Jurkat, Clone E6-1 (cell line): ENCODE measurements at regions not wholly inside any gene's neighbourhood (a gene's known extent, or its start where the extent isn't known, plus 50 kb on each side); places are given as distances from the start of the nearest gene placed in this dataset.
"Not testable (repeated sequence)": the region's sequence is repeated elsewhere in the genome, so short reads cannot be mapped to it uniquely, and the experiment has no call there.

ENCODE experiments used
- DNase-seq: peaks from one replicate; pipeline ENCODE4 v3.0.0-alpha.2; 2011; ENCODE audit warnings: low read depth, low spot score
- H3K4me3 ChIP-seq: 2 replicates; pipeline ENCODE4 v1.5.1; 2011; ENCODE audit warnings: mild to moderate bottlenecking, low read length, control low read depth, moderate library complexity

DNA sequence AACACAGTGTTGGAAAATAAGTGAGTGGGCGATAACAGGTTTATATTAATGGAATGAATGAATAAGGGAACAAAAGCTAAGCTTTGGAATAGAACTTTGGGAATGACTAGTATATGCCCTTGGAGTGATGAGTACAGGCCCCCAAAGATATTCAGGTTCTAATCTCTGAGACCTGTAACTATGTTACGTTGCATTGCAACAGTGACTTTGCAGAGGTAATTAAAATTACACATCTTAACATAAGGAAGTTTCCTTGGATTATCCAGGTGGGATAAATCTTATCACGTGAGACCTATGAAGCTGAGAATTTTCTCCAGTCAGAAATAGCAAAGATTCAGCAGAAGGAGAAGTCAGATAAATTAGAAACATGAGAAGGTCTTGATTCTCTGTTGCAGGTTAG is 661.5 kb upstream of the LINC00305 start:
- DNase-seq = no peak
- no peak overlapping the region for H3K4me3 ChIP-seq

DNA sequence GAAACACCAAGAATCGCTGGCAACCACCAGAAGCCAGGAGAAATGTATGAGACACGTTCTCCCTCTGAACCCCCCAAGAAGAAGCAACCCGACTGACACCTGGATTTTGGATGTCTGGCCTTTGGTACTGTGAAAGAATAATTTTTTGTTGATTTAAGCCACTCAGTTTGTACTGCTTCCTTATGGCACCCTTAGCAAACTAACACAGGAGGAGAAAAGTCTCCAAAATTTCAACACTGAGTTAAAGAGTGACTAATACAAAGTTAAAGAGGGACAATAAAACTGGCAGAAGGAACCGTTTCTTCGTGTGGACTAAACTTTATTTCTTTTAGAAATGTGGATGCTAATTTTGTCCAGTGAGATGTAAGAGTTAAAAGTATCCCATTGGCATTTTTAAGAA is 660.9 kb upstream of the LINC00305 start:
- no peak for DNase-seq
- H3K4me3 ChIP-seq = no peak overlapping the region

GRCh38 chr18:64807560-64807959 is 658.7 kb upstream of the LINC00305 start:
- no peak for DNase-seq
- no peak overlapping the region for H3K4me3 ChIP-seq

DNA sequence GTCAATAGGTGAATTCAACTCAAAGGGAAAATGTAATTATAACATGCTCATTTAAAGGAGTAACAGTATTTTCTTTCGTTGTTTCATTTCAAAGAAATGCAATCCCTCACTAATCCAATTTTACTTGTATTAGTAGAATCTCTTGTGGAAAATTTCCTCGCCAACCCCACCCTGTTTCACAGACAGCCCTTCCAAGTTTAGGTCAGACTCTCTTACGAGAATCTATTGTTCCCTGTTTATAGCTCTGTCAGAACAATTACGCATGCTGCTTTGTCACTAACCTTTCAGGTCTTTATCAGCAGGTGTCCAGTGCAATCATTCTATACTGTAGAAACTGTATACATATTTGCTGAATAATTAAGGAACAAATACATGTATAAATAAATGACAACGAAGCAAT is 657.8 kb upstream of the LINC00305 start:
- no peak overlapping the region for H3K4me3 ChIP-seq
- DNase-seq = no peak

DNA sequence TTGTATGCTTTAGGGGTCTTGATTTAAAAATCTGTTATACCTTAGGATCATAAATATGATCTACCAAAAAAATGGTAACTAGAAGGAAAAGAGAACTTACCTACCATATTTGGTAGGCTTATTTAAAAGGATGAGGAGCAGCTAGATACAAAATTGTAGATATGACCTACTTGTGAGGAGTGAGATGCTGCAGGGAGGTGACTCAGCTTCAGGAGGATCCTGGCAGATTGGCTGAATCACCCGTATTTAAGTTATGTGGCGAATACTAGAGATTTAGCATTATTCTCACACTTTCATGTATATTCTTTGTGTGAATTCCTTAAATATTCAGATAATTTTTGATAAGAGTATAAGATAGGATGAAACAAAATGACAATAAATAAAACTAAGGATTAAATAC is 657.3 kb upstream of the LINC00305 start:
- no peak overlapping the region for H3K4me3 ChIP-seq
- no peak for DNase-seq

DNA sequence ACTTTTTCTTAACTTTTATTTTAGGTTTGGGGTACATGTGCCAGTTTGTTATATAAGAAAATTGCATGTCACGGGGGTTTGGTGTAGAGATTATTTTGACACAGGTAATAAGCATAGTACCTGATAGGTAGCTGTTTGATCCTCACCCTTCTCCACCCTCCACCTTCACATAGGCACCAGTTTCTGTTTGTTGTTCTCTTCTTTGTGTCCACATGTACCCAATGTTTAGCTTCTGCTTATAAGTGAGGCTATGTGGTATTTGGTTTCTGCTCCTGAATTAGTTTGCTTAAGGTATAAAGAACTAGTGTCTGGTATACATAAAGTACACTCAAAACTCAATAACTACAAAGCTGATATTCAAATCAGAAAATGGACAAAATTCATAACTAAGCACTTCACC is 654.6 kb upstream of the LINC00305 start:
- DNase-seq = no peak
- no peak overlapping the region for H3K4me3 ChIP-seq

GRCh38 chr18:64800151-64800550 is 651.3 kb upstream of the LINC00305 start:
- no peak overlapping the region for H3K4me3 ChIP-seq
- no peak for DNase-seq

- H3K4me3 ChIP-seq = no peak overlapping the region
- DNase-seq = no peak
These were observed 650.5 kb upstream of the LINC00305 start for GRCh38 chr18:64799376-64799775.

- no peak for DNase-seq
- no peak overlapping the region for H3K4me3 ChIP-seq
These were observed 642.3 kb upstream of the LINC00305 start for GRCh38 chr18:64791236-64791635.

DNA sequence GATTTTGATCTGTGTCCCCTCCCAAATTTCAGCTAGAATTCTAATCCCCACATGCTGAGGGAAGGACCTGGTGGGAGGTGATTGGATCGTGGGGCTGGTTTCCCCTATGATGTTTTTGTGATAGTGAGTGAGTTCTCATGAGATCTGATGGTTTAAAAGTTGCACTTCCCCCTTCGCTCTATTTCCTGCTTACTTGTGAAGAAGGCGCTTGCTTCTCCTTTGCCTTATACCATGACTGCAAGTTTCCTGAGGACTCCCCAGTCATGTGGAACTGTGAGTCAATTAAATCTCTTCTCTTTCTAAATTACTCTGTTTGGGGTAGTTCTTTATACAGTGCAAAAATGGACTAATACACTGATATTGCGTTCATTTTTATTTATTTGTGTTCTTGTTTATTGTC is 636.8 kb upstream of the LINC00305 start:
- H3K4me3 ChIP-seq = no peak overlapping the region
- DNase-seq = no peak

- no peak overlapping the region for H3K4me3 ChIP-seq
- DNase-seq = no peak
These were observed 628.7 kb upstream of the LINC00305 start for GRCh38 chr18:64777556-64777955.

DNA sequence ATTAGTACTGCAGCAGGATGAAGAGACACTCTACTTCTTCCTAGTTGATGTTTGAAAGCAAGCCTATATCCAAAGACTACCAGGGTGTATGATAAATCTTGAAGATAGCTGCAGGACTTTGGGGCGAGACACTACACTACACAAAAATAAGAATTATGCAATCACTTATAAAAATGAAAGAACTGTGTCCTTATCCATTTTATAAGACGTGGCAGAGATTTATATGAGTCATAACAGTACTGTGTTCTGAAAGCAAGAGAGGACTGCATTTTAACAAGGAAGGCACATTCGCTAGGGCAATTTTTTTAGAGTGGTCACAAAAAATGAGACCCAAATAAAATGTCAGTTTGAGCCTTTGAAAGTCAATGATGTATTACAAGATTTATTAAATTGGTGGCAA is 617.0 kb upstream of the LINC00305 start:
- no peak overlapping the region for H3K4me3 ChIP-seq
- DNase-seq = no peak

- DNase-seq = no peak
- no peak overlapping the region for H3K4me3 ChIP-seq
These were observed 603.8 kb upstream of the LINC00305 start for GRCh38 chr18:64752707-64753106.

GRCh38 chr18:64749884-64750283 is 601.0 kb upstream of the LINC00305 start:
- H3K4me3 ChIP-seq = no peak overlapping the region
- no peak for DNase-seq

- DNase-seq = no peak
These were observed 598.9 kb upstream of the LINC00305 start for GRCh38 chr18:64747803-64748202.

GRCh38 chr18:64742898-64743297 is 594.0 kb upstream of the LINC00305 start:
- DNase-seq = no peak
- no peak overlapping the region for H3K4me3 ChIP-seq

More at GRCh38 chr18:64747803-64748202, 598.9 kb upstream of the LINC00305 start:
- no peak overlapping the region for H3K4me3 ChIP-seq

GRCh38 chr18:64734063-64734462 is 585.2 kb upstream of the LINC00305 start:
- no peak for DNase-seq
- no peak overlapping the region for H3K4me3 ChIP-seq

- H3K4me3 ChIP-seq, DNase-seq: not testable (repeated sequence)
These were observed 576.8 kb upstream of the LINC00305 start for GRCh38 chr18:64725657-64726056.

- no peak for DNase-seq
- H3K4me3 ChIP-seq = no peak overlapping the region
These were observed 572.0 kb upstream of the LINC00305 start for GRCh38 chr18:64720781-64721464.

GRCh38 chr18:64718808-64719207 is 569.9 kb upstream of the LINC00305 start:
- no peak for DNase-seq
- H3K4me3 ChIP-seq = no peak overlapping the region

- no peak overlapping the region for H3K4me3 ChIP-seq
- no peak for DNase-seq
These were observed 568.1 kb upstream of the LINC00305 start for GRCh38 chr18:64717026-64717425.
